ENCODE measurements at regions not wholly inside any gene's neighbourhood (a gene's known extent, or its start where the extent isn't known, plus 50 kb on each side); places are given as distances from the start of the nearest gene placed in this dataset.
"Not testable (repeated sequence)": the region's sequence is repeated elsewhere in the genome, so short reads cannot be mapped to it uniquely, and the experiment has no call there.

DNA sequence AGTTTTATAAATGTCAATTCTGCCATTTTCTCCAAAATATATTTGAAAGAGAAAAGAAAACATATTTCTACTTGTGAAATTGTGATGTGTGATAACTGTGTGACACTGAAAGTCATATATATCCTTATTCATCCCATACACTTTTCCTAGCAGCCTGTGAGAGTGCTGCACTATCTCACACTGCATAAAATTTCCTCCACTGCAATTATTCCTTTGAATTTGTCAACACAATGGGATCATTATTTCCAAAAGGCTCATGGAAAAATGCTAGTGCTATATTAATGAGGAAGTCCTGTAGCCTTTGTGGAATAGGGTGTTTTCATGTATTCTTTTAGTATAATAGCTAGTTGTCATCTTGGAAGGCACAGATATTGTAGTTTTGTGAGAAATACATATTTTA is 504.1 kb downstream of the RPL10L start:
- FAIRE-seq (no peak), DNase-seq (ENCODE audit: low spot score in 2 of 2) (no peak)

DNA sequence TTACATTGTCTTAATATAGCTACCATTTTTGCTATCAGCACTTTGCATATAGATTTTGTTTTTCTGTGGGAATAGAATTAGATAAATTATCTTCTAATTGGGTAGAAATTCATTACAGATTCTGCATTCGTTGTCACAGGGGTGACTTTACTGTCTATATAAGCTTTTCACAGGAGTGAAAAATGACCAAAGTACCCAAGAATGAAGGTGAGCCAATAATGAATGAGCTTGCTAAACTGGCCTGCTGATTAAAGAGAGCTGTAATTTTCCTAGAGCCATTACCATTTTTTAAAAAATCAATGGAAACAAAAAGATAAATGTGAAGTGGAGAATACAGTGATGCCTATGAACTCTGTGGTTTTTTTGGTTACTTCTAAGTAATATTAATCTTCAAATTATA is 504.6 kb downstream of the RPL10L start:
- FAIRE-seq (no peak), DNase-seq (ENCODE audit: low spot score in 2 of 2) (no peak)

GRCh38 chr14:46140445-46140844 is 511.1 kb downstream of the RPL10L start:
- DNase-seq (ENCODE audit: low spot score in 2 of 2) = no peak
- no peak for FAIRE-seq

DNA sequence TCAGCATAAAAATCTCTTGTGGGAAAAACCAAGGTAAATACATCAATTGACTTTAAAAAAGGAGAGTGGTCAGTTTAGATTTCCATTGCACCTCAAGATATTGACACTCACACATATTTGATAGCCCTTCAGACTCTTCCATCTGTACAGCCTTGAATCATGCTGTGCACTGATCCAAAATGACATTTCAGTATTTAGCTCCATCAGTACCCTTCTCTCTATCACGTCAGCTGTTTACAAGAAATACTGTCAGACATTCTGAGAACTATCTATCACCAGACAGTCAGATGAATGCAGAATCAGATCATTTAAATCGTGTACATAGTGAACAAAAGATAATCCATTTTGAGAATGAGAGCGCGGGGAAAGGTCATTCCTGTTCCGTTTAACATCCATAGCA is 511.9 kb downstream of the RPL10L start:
- FAIRE-seq = no peak
- no peak for DNase-seq (ENCODE audit: low spot score in 2 of 2)

GRCh38 chr14:46137786-46138185 is 513.8 kb downstream of the RPL10L start:
- FAIRE-seq = no peak

GRCh38 chr14:46136456-46136855 is 515.1 kb downstream of the RPL10L start:
- no peak for DNase-seq (ENCODE audit: low spot score in 2 of 2)
- FAIRE-seq = no peak

More at GRCh38 chr14:46137786-46138185, 513.8 kb downstream of the RPL10L start:
- no peak for DNase-seq (ENCODE audit: low spot score in 2 of 2)

- DNase-seq (ENCODE audit: low spot score in 2 of 2) (no peak), FAIRE-seq (no peak)
Measured at GRCh38 chr14:46108228-46108627, 543.4 kb downstream of the RPL10L start.

DNA sequence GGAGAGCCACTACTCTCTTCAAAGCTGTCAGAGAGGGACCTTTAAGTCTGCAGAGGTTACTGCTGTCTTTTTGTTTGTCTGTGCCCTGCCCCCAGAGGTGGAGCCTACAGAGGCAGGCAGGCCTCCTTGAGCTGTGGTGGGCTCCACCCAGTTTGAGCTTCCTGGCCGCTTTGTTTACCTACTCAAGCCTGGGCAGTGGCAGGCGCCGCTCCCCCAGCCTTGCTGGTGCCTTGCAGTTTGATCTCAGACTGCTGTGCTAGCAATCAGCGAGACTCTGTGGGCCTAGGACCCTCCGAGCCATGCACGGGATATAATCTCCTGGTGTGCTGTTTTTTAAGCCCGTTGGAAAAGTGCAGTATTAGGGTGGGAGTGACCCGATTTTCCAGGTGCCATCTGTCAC is 550.7 kb downstream of the RPL10L start:
- not testable (repeated sequence) for FAIRE-seq

GRCh38 chr14:46091819-46092218 is 559.8 kb downstream of the RPL10L start:
- no peak for FAIRE-seq
- DNase-seq (ENCODE audit: low spot score in 2 of 2) = no peak

More for the DNA sequence above, 550.7 kb downstream of the RPL10L start:
- DNase-seq (ENCODE audit: low spot score in 2 of 2) = not testable (repeated sequence)

DNA sequence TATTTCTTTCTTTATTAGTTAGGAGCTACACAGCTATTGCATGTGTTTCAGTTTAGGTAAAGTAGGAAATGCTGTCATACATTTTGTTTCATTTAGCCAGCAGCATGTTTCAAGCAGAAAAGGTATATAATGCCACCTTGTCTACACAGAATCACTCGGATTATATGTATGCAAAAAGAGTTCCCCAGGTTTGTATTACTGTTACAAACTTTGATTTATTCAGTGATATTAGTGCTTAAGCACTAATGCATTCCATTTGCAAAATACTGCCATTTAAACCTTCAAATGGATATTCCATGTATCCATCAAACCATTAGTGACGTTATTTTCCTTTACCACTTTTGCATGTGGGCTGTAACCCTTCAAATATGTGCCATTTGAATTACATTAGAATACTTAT is 564.0 kb downstream of the RPL10L start:
- FAIRE-seq (no peak), DNase-seq (ENCODE audit: low spot score in 2 of 2) (no peak)

DNA sequence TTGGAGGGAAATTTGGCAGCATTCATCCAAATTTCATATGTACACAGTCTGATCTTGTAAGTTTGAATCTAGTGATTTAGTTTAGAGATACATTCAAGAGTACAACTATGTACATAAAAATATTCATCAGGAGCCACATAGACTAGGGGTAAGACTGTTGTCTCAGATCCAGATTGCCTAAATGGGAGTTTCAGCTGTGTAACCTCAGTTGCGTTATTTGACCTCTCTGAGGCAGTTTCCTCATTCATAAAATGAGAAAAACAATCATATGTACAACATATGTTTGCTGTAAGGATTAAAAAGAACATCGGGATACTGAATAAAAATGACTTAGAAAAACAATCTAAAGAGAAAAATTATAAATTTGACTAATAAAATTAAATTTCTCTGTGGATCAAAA is 577.5 kb downstream of the RPL10L start:
- FAIRE-seq = no peak
- DNase-seq (ENCODE audit: low spot score in 2 of 2) = no peak

GRCh38 chr14:46063872-46064271 is 587.7 kb downstream of the RPL10L start:
- no peak for FAIRE-seq
- no peak for DNase-seq (ENCODE audit: low spot score in 2 of 2)

DNA sequence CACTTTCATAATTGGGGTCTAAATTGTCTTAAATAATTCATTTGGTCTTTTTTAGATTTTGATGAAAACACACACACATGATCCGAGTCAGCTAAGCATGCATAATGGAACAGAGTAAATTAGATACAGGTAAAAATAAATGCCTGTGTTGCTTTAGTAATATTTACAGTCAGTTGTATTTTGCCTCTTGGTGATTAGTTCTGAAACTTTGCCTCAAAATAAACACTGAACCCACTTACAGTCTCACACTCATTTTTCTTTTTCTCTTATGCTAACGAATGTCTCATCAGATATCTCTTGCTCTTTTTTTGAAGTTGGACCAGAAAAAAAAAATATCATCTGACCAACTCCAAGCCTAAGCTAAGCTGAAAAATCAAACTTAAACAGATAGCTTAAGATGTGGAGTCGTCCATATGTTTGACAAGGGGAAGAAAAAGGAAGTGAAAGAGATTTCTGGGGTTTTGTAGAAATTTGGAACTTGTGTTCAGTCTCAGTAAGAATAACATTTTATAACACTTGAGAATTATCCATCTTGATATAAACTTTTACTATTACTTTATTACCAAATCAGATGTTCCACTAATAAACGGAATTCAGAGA is 592.5 kb downstream of the RPL10L start:
- DNase-seq (ENCODE audit: low spot score in 2 of 2) = no peak

GRCh38 chr14:46057799-46058198 is 593.8 kb downstream of the RPL10L start:
- FAIRE-seq (no peak), DNase-seq (ENCODE audit: low spot score in 2 of 2) (no peak)

More for the DNA sequence above, 592.5 kb downstream of the RPL10L start:
- FAIRE-seq = no peak

DNA sequence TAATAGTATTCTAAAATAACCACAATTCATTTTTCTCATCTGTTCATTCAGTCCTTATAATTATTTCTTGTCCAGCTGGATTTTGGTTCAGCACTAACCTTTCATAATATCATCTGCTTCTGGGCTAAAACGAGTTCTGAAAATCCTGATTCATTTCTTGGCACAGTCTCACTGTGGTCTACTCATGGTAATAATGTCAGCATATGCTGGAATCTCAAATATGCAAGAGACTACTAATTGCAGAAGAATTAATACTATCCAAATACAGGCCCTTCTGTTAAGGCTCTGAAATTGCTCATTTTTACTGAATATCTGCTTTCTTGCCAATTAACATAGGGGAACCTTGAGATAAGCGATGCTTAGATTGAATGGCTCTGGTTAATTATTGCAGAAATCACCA is 597.1 kb downstream of the RPL10L start:
- DNase-seq (ENCODE audit: low spot score in 2 of 2) (no peak), FAIRE-seq (no peak)

DNA sequence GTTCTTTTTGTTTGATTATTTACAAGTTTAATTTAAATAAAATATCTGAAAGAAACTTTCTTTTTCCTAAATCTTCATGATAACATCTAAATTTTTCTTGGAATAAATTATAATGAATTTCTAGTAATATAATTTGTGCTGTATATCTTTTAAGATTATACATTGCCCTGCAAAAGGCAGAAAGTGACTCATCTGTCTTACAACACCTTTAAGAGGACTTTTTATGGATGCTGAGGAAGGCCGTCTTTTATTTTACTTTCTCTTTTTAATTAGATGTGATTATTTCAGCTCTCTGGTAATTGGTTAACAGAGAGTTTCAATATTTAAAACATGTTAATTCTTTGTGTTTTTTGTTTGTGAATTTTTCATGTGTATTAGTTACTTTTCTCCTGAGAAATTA is 598.4 kb downstream of the RPL10L start:
- DNase-seq (ENCODE audit: low spot score in 2 of 2) (no peak), FAIRE-seq (no peak)

- FAIRE-seq (no peak), DNase-seq (ENCODE audit: low spot score in 2 of 2) (no peak)
Measured at GRCh38 chr14:46051796-46052195, 599.8 kb downstream of the RPL10L start.

GRCh38 chr14:46048127-46048526 is 603.5 kb downstream of the RPL10L start:
- no peak for FAIRE-seq
- no peak for DNase-seq (ENCODE audit: low spot score in 2 of 2)

GRCh38 chr14:46036099-46036498 is 615.5 kb downstream of the RPL10L start:
- no peak for FAIRE-seq
- no peak for DNase-seq (ENCODE audit: low spot score in 2 of 2)

GRCh38 chr14:46034305-46034704 is 617.3 kb downstream of the RPL10L start:
- no peak for DNase-seq (ENCODE audit: low spot score in 2 of 2)

DNA sequence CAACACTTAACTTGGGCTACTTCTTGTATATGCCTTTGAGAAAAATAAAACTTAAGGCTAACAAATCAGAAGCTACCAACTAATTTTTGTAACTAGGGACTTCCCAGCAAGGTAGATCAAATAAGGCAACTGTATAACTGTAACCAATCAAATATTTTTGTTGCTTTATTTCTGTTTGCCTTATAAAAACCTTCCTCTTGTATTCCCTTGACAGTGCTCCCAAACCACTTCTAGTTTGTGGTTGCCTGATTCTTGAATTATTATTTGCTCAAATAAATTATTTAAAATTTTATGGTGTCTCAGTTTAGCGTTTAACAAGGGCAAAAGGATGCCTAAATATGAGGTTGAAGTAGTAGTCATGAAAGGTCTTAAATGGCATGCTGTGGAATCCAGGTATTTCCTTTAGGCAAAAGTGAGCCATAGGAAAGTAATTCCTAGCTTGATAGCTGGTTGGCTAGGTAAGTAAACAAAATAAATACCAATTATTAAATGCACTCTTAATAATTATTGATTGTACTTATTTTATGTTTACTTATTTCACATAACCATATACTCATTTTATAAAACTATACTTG is 632.6 kb downstream of the RPL10L start:
- no peak for DNase-seq (ENCODE audit: low spot score in 2 of 2)
- no peak for FAIRE-seq

More at GRCh38 chr14:46034305-46034704, 617.3 kb downstream of the RPL10L start:
- no peak for FAIRE-seq

- FAIRE-seq (no peak), DNase-seq (ENCODE audit: low spot score in 2 of 2) (no peak)
Measured at GRCh38 chr14:46008348-46008747, 643.2 kb downstream of the RPL10L start.

GRCh38 chr14:45998554-45998953 is 653.0 kb downstream of the RPL10L start:
- FAIRE-seq = no peak

More at GRCh38 chr14:45998554-45998953, 653.0 kb downstream of the RPL10L start:
- no peak for DNase-seq (ENCODE audit: low spot score in 2 of 2)

All from frontal cortex (tissue), 3 donors.